NCI-H1417 treated with DMSO at 0.1 percent for 48 hours (cell line): ENCODE measurements at regions not wholly inside any gene's neighbourhood (a gene's known extent, or its start where the extent isn't known, plus 50 kb on each side); places are given as distances from the start of the nearest gene placed in this dataset.

Source experiments
- DNase-seq: peaks from one replicate; lab custom pipeline; 2025; lab: John Stamatoyannopoulos, UW

GRCh38 chr7:16055263-16055976 is 365.9 kb downstream of the CRPPA start:
- DNase-seq, result no peak

GRCh38 chr7:16051561-16052255 is 365.2 kb upstream of the MEOX2 start:
- no peak for DNase-seq

GRCh38 chr7:16046041-16046440 is 359.6 kb upstream of the MEOX2 start:
- DNase-seq, result no peak

- no peak for DNase-seq
These were observed 358.8 kb upstream of the MEOX2 start for GRCh38 chr7:16045296-16045695.

GRCh38 chr7:16044645-16045044 is 358.2 kb upstream of the MEOX2 start:
- DNase-seq, result no peak

GRCh38 chr7:16040346-16040745 is 353.9 kb upstream of the MEOX2 start:
- no peak for DNase-seq

GRCh38 chr7:16038906-16039305 is 352.4 kb upstream of the MEOX2 start:
- no peak for DNase-seq

GRCh38 chr7:16035392-16035791 is 348.9 kb upstream of the MEOX2 start:
- no peak for DNase-seq

GRCh38 chr7:16034866-16035265 is 348.4 kb upstream of the MEOX2 start:
- no peak for DNase-seq

- no peak for DNase-seq
These were observed 347.9 kb upstream of the MEOX2 start for GRCh38 chr7:16034353-16034752.

GRCh38 chr7:16033233-16033632 is 346.8 kb upstream of the MEOX2 start:
- no peak for DNase-seq

GRCh38 chr7:16028636-16029035 is 342.2 kb upstream of the MEOX2 start:
- DNase-seq, result no peak

- DNase-seq, result no peak
These were observed 341.6 kb upstream of the MEOX2 start for GRCh38 chr7:16028103-16028502.

- no peak for DNase-seq
These were observed 340.9 kb upstream of the MEOX2 start for GRCh38 chr7:16027396-16027795.

- no peak for DNase-seq
These were observed 340.0 kb upstream of the MEOX2 start for GRCh38 chr7:16026253-16027020.

GRCh38 chr7:16025696-16026095 is 339.2 kb upstream of the MEOX2 start:
- DNase-seq, result no peak

- no peak for DNase-seq
These were observed 337.0 kb upstream of the MEOX2 start for GRCh38 chr7:16023503-16023902.

- DNase-seq, result no peak
These were observed 336.6 kb upstream of the MEOX2 start for GRCh38 chr7:16023046-16023445.

GRCh38 chr7:16021851-16022250 is 335.4 kb upstream of the MEOX2 start:
- no peak for DNase-seq

- no peak for DNase-seq
These were observed 329.5 kb upstream of the MEOX2 start for GRCh38 chr7:16015981-16016380.

GRCh38 chr7:16014031-16014430 is 327.5 kb upstream of the MEOX2 start:
- no peak for DNase-seq

GRCh38 chr7:16007911-16008310 is 321.4 kb upstream of the MEOX2 start:
- no peak for DNase-seq

GRCh38 chr7:16004702-16005101 is 318.2 kb upstream of the MEOX2 start:
- DNase-seq, result no peak
